Left cardiac atrium (tissue), 4 donors: ENCODE measurements at regions not wholly inside any gene's neighbourhood (a gene's known extent, or its start where the extent isn't known, plus 50 kb on each side); places are given as distances from the start of the nearest gene placed in this dataset.
"Not testable (repeated sequence)": the region's sequence is repeated elsewhere in the genome, so short reads cannot be mapped to it uniquely, and the experiment has no call there.

Experiments
- ATAC-seq, 2 donors: fragments of 200-7000 bp; cut with Tn5 transposase; one replicate each; pipeline ENCODE4 v1.9.1; 2020; ENCODE audit warnings: mild to moderate bottlenecking in 2 of 2, moderate library complexity in 2 of 2
- DNase-seq: peaks from one replicate; pipeline ENCODE4 v3.0.0-alpha.2; 2020
- intact Hi-C, 2 donors: fragments of 100-400 bp; cut with DNase I; formaldehyde crosslinking; loops; one replicate each; pipeline versions ENCODE4 v1.14.1 to v1.15.1; 2022 to 2023
- donor health status: DM: no; HTN: yes; CAD: no.
- donor health status: DM: no; HTN: yes; CAD: no; lungs with severe emphysema.
- donor health status: DM: yes; HTN: yes; CAD: no.
- donor health status: Dilated cardiomyopathy.

DNA sequence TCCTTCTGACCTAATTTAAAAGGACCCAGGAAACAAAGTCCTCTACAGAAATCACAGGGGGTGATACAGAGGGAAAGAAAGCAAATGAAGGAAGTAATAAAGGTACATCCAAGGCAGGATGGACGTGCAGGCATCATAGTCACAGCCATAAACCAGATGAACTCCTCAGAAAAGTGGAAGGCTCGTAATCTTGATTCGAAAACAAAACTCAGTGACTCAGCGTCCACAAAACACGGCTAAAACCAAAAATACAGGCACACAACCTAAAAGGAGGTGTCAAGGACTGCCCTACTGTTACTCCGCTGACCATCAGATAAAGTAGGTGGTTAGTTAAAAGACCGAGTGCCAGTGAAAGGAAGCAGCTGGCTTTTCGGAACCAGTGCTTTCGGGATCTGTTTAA is 81.5 kb downstream of the TRIM69 start:
- ATAC-seq, DNase-seq, intact Hi-C loops: not testable (repeated sequence)

DNA sequence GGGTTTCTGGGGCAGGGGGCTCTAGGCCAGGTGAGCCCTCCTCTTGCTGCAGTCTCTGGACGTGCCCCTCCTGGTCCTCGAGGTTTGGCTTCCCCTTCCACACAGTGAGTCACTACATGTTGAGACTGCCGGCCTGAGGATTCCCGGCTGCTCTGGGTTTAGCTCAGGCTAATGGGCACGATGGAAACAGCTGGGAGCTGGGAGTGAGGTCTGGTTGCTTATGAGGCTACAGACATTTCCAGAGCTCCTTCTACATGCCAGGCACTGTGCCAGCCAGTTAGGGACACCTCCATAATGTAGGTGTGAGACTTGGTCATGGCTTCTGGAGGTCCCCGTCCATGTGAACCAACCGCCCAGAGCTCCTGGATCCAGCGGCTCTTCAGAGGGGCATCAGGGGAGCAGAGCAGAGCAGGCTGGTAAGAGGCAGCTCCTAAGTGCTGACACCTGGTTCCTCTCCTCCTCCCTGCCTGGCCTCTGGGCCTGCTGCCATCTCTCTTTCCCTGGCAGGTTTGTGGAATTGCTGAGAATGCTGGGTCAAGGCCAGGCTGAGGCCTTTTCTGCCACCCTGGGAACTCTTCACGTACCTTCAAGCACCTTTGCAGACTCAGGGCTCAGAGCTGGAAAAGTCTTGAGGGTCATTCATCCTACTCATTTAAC is 83.1 kb downstream of the TRIM69 start:
- ATAC-seq, result peak; percentile 73 to 82
- DNase-seq, result peak; percentile 31
- intact Hi-C loops, result not testable (repeated sequence)

DNA sequence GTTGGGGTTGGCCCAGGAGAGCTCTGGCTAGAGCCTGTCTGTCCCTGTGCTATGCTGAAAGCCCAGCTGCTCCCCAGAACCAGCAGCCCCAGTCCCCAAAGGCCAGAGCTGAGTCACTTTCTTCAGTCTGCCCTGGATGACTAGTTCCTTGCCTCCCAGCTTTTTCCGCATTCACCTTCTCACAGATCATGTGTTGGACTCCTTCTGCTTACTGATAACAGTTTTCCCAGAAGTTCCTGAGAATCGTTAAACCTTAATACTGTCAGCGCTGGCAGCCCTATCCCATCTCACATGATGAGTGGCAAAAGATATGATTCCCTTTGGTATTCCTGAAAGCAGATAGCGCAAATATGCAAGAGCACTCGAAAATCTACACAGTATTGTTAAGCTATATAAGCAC is 84.2 kb downstream of the TRIM69 start:
- DNase-seq, intact Hi-C loops: not testable (repeated sequence)
- peak; percentile 45 to 78 for ATAC-seq

DNA sequence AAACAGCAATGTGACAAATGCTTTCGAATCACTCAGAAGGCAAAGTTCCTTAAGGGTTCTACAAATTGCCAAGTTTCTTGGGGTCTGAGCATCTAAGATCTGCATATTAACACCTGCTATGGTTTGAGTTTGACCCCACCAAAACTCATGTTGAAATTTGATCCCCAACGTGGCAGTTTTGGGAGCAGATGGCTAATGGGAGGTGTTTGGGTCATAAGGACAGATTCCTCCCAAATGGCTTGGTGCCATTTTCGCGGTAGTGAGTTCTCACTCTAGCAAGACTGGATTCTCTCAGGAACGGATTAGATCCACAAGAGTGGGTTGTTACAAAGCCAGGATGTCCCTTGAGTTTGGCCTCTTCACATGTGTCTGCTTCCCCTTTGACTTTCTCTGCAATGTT is 84.6 kb downstream of the TRIM69 start:
- intact Hi-C loops, ATAC-seq, DNase-seq: not testable (repeated sequence)

DNA sequence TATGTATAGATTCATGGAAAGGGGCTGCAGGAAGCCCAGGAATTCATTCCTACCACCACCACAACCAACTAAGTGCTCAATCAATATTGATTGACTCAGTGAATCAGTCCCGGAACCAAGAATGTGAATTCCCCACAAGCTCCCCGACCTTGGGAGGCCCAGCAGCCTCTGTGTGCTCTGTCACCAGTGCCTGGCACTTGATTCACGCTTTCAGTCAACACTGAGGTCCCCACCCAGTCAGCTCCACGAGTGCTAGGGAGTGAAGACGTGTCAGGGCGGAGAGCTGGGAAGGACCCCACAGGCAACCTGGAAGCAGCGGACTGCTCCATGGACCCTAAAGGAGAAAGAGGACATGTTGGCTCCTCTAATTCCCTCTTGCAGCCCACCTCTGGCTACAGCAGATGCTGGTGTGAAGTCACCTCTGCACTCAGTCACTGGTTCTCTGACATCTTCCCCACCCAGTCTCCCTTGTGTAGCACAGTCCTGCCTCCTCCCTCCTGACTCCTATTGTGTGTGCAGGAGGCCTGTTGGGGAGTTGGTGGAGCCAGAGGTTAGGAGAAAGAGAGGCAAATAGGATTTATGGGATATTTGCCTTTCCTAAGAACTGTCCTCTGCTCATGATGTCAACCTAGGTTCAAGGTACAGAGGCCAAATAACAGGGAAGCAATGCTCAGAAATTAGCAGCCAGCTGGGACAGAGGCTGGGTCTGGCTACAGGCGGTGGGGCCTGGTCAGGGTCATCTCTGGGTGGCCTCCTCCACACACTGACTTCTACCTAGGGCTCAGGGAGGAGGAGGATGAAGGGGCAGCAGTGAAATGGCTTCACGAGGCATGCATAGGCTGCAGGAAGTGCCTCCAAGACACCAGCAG is 88.2 kb downstream of the TRIM69 start:
- intact Hi-C loops, ATAC-seq, DNase-seq: not testable (repeated sequence)

DNA sequence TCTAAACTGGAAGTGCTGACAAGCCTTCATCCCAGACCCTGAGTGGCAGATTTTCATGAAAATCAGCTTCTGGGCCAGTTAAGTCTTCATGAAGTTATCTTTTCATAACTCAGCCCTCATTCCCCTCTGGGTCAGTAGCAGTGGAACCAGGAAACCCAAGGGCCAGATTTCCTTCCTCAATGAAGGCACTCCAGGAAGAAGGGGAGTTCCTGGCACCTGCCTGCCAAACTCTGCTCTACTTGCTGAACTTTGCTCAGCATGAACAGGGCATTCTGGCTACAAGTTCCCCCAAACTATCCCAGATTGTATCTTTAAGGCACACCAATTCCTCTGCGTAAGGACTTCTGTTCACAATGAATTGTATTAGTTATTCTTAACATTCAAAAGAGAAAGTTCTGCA is 90.3 kb downstream of the TRIM69 start:
- ATAC-seq, intact Hi-C loops, DNase-seq: not testable (repeated sequence)

DNA sequence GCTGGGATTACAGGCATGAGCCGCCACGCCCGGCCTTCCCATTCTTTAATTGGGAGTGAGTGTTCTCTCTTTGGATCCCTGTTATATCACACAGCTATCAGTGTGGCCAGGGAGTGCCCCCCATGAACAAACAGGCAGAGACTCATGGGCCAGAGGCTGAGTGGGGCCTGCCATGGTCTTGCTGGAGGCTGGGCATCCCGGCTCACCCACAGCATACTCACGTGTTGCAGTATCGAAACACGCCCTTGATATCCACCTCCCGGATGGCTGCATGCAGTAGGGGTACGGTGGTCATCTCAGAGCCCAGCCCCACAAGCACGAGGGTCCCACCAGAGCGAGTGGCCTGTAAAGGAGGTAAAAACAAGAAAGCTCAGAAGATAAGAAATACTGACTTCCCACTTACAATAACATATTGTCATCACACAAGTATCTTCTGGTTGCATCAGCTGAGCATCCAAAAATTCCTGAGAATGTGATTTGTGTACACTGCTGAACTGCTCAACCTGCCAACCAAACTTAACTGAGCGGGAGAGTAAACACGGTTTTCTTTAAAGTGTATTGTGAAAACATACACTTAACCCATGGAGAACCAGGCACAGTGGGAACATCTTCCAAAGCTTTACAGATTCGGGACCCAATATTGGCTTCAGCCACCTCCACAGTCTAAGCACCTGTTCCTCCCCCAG is 92.0 kb downstream of the TRIM69 start:
- intact Hi-C loops, DNase-seq, ATAC-seq: not testable (repeated sequence)

DNA sequence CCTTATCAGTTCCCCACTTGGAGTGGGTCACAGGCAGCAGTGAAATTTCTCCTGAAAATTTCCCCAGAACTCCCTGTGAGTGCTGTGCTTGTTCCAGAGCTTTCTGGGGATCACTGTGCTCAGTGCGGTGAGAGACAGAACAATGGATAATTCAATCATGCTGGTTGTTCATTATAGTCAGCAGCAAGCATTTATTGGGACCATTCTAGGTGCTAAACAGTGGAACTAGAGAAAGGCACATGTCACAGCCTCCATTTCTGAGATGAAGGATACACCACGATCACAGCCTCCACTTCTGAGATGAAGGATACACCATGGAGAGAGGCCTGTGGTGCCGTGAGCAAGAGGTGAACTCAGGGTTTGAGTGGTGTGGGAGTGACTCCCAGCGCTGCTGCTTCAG is 92.8 kb downstream of the TRIM69 start:
- ATAC-seq, intact Hi-C loops, DNase-seq: not testable (repeated sequence)

DNA sequence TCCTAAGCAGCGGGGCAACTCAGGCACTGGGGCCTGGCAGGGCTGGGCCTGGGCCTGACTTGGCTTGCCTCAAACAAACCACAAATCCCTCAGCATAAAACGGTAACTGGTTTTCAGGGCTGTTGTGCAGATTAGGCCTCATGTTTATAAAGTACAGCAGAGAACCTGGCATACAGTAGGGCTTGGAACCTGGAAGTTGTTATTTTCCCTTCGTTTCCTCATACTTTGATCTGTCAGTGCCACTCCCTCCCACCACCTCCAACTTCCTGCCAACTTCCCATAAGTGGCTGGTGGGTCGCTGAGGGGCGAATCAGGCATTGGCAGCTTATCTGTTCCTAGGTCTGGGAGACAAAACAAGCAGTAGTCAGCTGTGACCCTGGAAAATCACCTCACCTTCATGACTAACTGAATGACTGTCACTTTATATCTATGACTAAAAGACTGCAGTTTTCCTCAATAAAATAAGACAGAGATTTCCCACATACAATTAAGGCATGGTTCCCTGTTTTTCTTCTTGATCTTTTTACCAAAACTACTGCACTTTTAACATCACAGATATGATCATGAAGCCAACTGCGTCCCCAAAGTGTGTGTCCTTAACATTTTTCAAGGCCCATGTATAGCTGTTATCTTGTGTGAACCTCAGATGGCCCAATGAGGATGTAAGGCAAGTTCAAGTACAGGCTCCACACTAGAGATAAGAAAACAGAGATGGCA is 94.5 kb downstream of the TRIM69 start:
- DNase-seq, intact Hi-C loops: not testable (repeated sequence)
- ATAC-seq, result peak in 1 of 2 donors; percentile 27

DNA sequence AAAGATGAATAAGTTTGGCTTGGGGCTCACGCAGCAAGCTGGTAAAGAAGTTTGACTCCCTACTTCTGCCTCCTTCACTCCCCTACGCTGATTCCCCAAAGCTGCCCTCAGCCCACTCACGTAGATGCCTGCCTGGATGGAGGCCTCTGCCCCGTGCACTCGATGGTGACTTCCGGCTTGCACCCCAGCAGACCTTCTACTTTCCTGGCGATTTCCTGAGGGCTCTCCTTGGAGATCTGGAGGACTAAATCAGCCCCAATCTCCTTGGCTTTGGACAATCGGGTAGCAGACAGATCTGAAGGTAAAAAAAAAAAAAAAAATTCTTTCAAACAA is 95.0 kb downstream of the TRIM69 start:
- intact Hi-C loops, DNase-seq, ATAC-seq: not testable (repeated sequence)

DNA sequence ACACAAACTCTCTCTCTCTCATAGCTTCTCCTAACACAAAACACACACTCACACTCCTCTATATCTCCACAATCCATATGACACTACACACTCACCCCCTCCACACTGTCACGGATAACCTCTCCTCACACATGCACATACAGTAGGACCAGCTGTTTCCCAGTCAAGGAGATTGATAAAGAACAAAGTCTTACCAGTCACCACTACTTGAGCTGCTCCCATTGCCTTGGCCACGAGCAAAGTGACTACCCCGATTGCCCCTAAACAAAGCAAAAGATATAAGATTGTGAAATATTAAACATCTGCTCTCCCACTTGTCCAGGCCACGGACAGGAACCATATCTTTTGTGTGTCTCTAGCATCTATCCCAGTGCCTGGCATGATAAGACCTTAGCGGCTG is 95.8 kb downstream of the TRIM69 start:
- DNase-seq, ATAC-seq, intact Hi-C loops: not testable (repeated sequence)

DNA sequence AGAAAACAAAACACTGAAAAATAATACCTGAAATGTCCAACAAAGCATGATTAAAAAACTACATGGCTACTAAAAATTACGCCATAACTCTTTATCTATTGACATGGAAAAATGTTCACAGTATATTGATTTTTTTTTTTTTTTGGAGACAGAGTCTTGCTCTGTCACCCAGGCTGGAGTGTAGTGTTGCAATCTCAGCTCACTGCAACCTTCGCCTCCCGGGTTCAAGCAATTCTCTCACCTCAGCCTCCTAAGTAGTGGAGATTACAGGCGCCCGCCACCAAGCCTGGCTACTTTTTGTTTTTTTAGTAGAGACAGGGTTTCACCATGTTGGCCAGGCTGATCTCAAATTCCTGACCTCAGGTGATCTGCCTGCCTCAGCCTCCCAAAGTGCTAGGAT is 96.8 kb downstream of the TRIM69 start:
- intact Hi-C loops, DNase-seq, ATAC-seq: not testable (repeated sequence)

DNA sequence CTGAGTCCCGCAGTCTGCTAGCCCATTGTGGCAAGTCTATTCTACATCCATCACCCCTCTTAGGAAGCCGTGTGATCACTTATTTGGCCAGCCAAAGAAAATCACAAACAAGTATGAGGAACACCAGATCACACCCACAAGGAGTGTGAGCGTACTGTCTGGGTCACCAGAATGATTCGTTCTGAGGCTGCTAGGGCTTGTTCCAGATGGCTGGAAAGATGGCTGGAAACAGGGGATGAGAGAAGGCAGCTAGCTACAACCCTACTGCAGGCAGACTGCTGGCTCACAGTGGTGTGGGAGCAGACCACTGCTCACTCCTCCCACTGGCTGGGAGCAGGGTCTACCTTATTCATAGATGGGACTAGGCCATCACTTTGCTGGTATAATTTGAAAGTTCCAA is 97.4 kb downstream of the TRIM69 start:
- DNase-seq, ATAC-seq, intact Hi-C loops: not testable (repeated sequence)

DNA sequence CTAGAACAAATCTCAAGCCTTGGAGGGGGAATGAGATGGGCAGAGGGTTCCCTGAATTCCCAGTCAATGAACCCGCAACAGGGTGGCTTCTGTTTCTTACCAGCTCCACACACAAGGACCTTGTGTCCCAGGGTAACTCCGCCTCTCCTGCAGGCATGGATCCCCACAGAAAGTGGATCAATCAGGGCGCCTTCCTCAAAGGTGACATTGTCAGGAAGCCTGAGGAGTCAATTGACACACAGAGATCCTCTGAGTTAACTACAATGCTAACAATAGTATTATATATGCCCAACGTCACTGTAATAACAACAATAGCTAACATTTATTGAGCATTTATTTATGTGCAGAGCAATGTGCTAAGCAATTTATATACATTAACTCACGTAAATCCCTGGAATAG is 98.8 kb downstream of the TRIM69 start:
- DNase-seq, ATAC-seq, intact Hi-C loops: not testable (repeated sequence)

DNA sequence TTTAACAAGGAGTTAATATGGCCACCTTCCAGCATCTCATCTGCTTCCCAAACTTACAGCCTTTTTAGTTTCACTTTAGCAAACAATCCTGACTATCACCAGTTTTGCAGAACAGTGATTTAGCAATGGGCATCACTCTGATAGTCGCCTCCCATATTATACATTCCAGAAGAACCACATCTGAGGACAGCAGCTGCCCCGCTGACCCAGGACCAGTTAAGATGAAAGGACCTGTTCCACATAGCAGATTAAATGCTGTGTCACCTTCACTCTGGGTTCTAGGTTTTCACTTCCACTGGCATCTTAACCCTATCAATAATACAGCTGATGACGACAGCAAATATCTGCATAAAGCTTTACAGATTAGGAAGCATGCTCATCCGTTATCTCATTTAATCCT is 99.8 kb downstream of the TRIM69 start:
- ATAC-seq, result no peak
- no peak for DNase-seq
- intact Hi-C loops, result no loop called here

DNA sequence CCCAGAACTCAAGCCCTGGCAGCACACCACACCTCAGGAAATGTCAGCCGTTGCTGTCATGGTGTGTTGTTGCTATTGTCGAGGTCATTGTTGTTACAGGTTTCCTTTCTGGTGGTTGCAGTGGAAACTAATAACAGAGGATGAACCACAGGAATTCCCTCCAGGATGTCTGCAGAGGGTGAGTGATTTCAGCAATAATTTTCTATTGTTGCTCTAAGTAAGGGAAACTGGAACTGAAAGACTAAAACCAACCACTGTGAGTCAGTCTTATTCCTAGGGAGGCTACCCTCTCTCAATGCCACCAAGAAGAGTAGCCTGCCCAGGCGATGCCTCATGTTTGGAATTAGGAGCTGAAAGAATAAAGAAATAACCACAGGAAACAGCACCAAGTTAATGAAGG is 102.6 kb downstream of the TRIM69 start:
- intact Hi-C loops, DNase-seq: not testable (repeated sequence)
- ATAC-seq, result peak in 1 of 2 donors; percentile 39

DNA sequence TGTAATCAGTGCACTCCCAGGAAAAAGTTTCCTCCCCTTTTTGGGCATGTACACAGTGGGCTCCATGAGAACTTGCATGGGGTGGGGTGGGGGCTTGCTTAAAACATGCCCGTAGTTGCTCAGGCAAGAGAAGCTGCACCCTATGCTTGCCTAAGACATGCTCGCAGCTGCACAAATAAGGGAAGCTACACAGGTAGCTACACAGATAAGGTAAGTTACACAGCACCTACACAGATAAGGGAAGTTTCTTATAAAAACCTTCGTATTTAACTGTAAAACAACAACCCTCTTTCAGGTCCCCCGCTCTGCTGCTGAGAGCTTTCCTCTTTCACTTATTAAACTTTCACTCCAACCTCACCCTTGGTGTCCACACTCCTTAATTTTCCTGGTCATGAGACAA is 105.4 kb downstream of the TRIM69 start:
- ATAC-seq, DNase-seq, intact Hi-C loops: not testable (repeated sequence)

DNA sequence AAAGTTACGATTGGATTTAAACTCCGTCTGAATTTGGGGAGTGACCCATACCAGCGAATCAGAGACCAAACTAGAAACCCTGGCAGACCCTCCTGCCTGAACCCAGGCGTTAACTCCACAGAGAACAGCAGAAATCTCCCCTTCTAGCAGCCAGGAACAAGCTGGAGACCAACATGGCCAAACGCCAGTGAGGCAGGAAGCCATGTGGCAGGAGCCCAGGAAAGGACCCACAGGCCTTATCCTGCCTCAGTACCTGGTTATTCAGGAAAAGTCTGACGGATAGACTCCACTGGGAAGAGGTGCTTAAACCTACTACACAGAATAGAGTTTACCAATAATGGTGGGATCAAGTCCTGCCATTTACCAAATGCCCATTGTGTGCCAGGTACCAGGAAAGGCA is 106.6 kb downstream of the TRIM69 start:
- DNase-seq, ATAC-seq, intact Hi-C loops: not testable (repeated sequence)

DNA sequence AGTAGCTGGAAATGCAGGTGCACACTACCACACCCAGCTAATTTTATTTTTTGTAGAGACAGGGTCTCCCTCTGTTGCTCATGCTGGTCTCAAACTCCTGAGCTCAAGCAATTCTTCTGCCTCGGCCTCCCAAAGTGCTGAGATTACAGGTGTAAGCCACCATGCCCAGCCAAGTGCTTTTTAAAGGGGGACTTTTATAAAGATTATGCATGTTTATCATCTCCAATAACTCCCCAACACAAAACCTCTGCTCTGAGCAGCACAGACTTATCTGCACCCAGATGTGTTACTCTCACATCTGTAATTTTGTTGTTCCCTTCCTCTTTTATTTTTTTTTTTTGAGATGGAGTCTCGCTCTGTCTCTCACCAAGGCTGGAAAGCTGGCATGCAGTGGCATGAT is 108.6 kb downstream of the TRIM69 start:
- intact Hi-C loops, ATAC-seq, DNase-seq: not testable (repeated sequence)
